Suprapubic skin (tissue), 4 donors: ENCODE measurements at regions not wholly inside any gene's neighbourhood (a gene's known extent, or its start where the extent isn't known, plus 50 kb on each side); places are given as distances from the start of the nearest gene placed in this dataset.

ENCODE experiments used
- DNase-seq, 2 donors: peaks; one replicate each; pipeline ENCODE4 v3.0.0-alpha.2; 2019; ENCODE audit warnings: low spot score in 2 of 2
- H3K27ac ChIP-seq: fragments of 200-600 bp; sonication (generic); one replicate; pipeline ENCODE4 v1.5.1; 2019
- H3K27me3 ChIP-seq: fragments of 200-600 bp; sonication (generic); one replicate; pipeline ENCODE4 v1.5.1; 2019
- H3K36me3 ChIP-seq: fragments of 200-600 bp; sonication (generic); one replicate; pipeline ENCODE4 v1.5.1; 2019
- H3K4me1 ChIP-seq: fragments of 200-600 bp; sonication (generic); one replicate; pipeline ENCODE4 v1.5.1; 2019
- H3K4me3 ChIP-seq: fragments of 200-600 bp; sonication (generic); one replicate; pipeline ENCODE4 v1.5.1; 2019; ENCODE audit warnings: mild to moderate bottlenecking
- H3K9me3 ChIP-seq: fragments of 200-600 bp; sonication (generic); one replicate; pipeline ENCODE4 v1.5.1; 2019
- EP300 ChIP-seq: sonication (generic); formaldehyde crosslinking; IDR thresholded peaks from one replicate; pipeline ENCODE4 v1.6.1; 2017; ENCODE audit warnings: antibody characterized with exemption
- POLR2A ChIP-seq, 2 donors: fragments of 450-650 bp; IDR thresholded peaks; one replicate each; pipeline ENCODE4 v1.6.1; 2017; ENCODE audit warnings: antibody characterized with exemption in 2 of 2, mild to moderate bottlenecking in 2 of 2, moderate library complexity in 2 of 2
- POLR2AphosphoS5 ChIP-seq, 3 donors: sonication (generic); formaldehyde crosslinking; IDR thresholded peaks; one replicate each; pipeline ENCODE4 v1.6.1; 2017; ENCODE audit warnings: antibody characterized with exemption in 3 of 3
- WGBS: methylation state at CpG from one replicate; pipeline ENCODE4 v1.1.5; 2018; 5-methylcytosine and 5-hydroxymethylcytosine counted together
- TF ChIP-seq, protein P1 (sequence below), 2 donors: fragments of 200-600 bp in 1 of 2; fragments of 450-650 bp in 1 of 2; sonication (generic) in 1 of 2; IDR thresholded peaks; one replicate each; pipeline ENCODE4 v1.5.1; 2016 to 2019; ENCODE audit warnings: antibody characterized with exemption in 2 of 2, mild to moderate bottlenecking in 1 of 2, moderate library complexity in 1 of 2

- Histone ChIP-seq H3K36me3 (no peaks in the 10 kb centered on the region), H3K27me3 (peaks cover 36% of the 10 kb centered on the region), H3K4me1 (no peaks in the 10 kb centered on the region), H3K4me3 (no peak overlapping the region), H3K9me3 (no peaks in the 10 kb centered on the region), H3K27ac (no peak overlapping the region)
- TF ChIP-seq, protein P1, sequence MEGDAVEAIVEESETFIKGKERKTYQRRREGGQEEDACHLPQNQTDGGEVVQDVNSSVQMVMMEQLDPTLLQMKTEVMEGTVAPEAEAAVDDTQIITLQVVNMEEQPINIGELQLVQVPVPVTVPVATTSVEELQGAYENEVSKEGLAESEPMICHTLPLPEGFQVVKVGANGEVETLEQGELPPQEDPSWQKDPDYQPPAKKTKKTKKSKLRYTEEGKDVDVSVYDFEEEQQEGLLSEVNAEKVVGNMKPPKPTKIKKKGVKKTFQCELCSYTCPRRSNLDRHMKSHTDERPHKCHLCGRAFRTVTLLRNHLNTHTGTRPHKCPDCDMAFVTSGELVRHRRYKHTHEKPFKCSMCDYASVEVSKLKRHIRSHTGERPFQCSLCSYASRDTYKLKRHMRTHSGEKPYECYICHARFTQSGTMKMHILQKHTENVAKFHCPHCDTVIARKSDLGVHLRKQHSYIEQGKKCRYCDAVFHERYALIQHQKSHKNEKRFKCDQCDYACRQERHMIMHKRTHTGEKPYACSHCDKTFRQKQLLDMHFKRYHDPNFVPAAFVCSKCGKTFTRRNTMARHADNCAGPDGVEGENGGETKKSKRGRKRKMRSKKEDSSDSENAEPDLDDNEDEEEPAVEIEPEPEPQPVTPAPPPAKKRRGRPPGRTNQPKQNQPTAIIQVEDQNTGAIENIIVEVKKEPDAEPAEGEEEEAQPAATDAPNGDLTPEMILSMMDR (IDR thresholded peaks at IDR 0.05), result no peak
- no peak for TF ChIP-seq POLR2A (IDR thresholded peaks at IDR 0.05)
- 36% methylated on average over 6 of the region's 6 CpGs for WGBS
- DNase-seq, result no peak
Observed at GRCh38 chr3:14590569-14590968, 50.4 kb upstream of the GRIP2 start.

DNA sequence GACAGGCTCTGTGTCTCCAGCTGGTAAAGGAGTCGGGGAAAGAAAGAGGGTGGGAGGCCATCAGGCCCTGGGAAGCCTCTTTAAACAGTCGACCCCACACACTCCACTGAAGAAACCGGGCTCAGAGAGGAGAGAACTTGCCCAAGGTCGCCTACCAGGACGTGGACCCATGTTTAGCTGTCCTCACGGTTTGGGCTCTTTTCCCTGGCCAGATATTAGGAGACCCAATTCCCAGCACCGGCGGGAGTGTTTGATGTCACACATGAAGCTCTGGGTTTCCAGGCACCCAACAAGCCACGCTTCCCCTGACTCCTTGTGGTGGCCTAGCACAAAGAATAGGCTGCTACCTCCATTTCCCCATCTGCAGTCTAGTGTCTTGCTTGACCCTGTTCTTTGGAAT lies 52.2 kb upstream of the GRIP2 start:
- no peak overlapping the region for H3K4me3 ChIP-seq
- no peak overlapping the region for H3K27ac ChIP-seq
- H3K36me3 ChIP-seq, result no peaks in the 10 kb centered on the region
- TF ChIP-seq POLR2A (IDR thresholded peaks at IDR 0.05) (no peak), EP300 (no peak), POLR2AphosphoS5 (IDR thresholded peaks at IDR 0.05) (no peak)
- TF ChIP-seq, protein P1 (IDR thresholded peaks at IDR 0.05), result no peak
- no peak for DNase-seq
- peaks cover 43% of the 10 kb centered on the region for H3K27me3 ChIP-seq
- H3K9me3 ChIP-seq, result no peaks in the 10 kb centered on the region
- no peaks in the 10 kb centered on the region for H3K4me1 ChIP-seq
- WGBS, result 78% methylated on average over 9 of the region's 9 CpGs

GRCh38 chr3:14592836-14593235 lies 52.7 kb upstream of the GRIP2 start:
- TF ChIP-seq, protein P1 (IDR thresholded peaks at IDR 0.05), result no peak
- no peak for TF ChIP-seq EP300
- no peak for TF ChIP-seq POLR2AphosphoS5 (IDR thresholded peaks at IDR 0.05)
- TF ChIP-seq POLR2A (IDR thresholded peaks at IDR 0.05), result no peak
- H3K27ac ChIP-seq, result no peak overlapping the region
- DNase-seq, result no peak
- H3K9me3 ChIP-seq, result no peaks in the 10 kb centered on the region
- H3K4me3 ChIP-seq, result no peak overlapping the region
- WGBS, result 80% methylated on average over 5 of the region's 5 CpGs
- no peaks in the 10 kb centered on the region for H3K4me1 ChIP-seq
- H3K27me3 ChIP-seq, result peaks cover 45% of the 10 kb centered on the region
- no peaks in the 10 kb centered on the region for H3K36me3 ChIP-seq

GRCh38 chr3:14594234-14594633 lies 54.1 kb upstream of the GRIP2 start:
- 66% methylated on average over 6 of the region's 8 CpGs for WGBS
- H3K27ac ChIP-seq, result no peak overlapping the region
- no peak for DNase-seq
- peaks cover 55% of the 10 kb centered on the region for H3K27me3 ChIP-seq
- no peak overlapping the region for H3K4me3 ChIP-seq
- no peaks in the 10 kb centered on the region for H3K9me3 ChIP-seq
- no peak for TF ChIP-seq POLR2A (IDR thresholded peaks at IDR 0.05)
- TF ChIP-seq, protein P1 (IDR thresholded peaks at IDR 0.05), result no peak
- no peak for TF ChIP-seq POLR2AphosphoS5 (IDR thresholded peaks at IDR 0.05)
- TF ChIP-seq EP300, result no peak
- no peaks in the 10 kb centered on the region for H3K4me1 ChIP-seq
- no peaks in the 10 kb centered on the region for H3K36me3 ChIP-seq

DNA sequence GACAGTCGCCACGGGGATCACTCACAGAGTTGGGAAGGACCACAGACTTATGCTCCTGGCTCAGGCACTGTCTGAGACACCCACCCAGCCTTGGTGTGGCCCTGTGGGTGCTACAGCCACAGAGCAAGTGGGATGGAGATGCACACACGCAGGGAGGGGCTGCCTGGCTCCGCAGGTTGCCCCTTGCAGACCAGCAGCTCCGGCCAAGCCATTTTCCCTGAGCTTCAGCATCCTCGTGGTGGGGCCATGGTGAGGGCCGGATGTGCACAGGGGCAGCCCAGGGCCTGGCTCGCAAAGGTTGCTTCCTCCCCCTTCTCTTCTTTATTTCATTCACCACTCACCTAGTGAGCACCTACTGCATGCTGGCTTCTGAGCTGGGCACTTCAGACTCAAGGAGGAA lies 55.4 kb upstream of the GRIP2 start:
- Histone ChIP-seq H3K9me3 (no peaks in the 10 kb centered on the region), H3K36me3 (no peaks in the 10 kb centered on the region), H3K27ac (no peak overlapping the region), H3K4me1 (no peaks in the 10 kb centered on the region), H3K4me3 (no peak overlapping the region), H3K27me3 (peaks cover 65% of the 10 kb centered on the region)
- 65% methylated on average over 6 of the region's 8 CpGs for WGBS
- no peak for TF ChIP-seq EP300
- TF ChIP-seq, protein P1 (IDR thresholded peaks at IDR 0.05), result no peak
- no peak for TF ChIP-seq POLR2AphosphoS5 (IDR thresholded peaks at IDR 0.05)
- no peak for TF ChIP-seq POLR2A (IDR thresholded peaks at IDR 0.05)
- DNase-seq, result no peak
